GM18507 (cell line): ENCODE measurements at regions not wholly inside any gene's neighbourhood (a gene's known extent, or its start where the extent isn't known, plus 50 kb on each side); places are given as distances from the start of the nearest gene placed in this dataset.

ENCODE experiments used
- DNase-seq: peaks from one replicate; pipeline ENCODE4 v3.0.0; 2011; ENCODE audit warnings: low read depth; ENCODE audit not compliant: insufficient read length; ENCODE audit errors: extremely low spot score
- FAIRE-seq: peaks from 2 replicates; lab custom pipeline; 2011; peaks lifted over from hg19 to GRCh38; lab: Jason Lieb, UNC

DNA sequence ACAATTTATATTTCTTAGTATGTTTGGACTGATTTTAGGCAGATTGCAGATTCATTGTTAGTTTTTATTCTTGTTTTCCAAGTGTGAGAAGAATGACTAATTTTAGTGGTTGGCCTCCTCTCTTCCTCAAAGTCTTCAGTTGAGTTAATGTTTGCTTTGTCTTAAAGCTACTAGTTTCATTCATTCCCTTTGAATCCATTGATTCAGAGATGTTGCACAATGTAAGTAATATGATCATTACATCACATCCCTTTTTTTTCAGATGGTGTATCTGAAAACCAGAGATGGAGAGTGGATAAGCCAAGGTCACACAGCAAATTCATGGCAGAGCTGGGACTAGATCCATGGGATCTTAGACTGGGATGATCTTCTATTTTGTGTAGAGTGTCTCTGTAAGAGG, 577.5 kb downstream of the BCL11B start:
- DNase-seq (no peak), FAIRE-seq (no peak)

DNA sequence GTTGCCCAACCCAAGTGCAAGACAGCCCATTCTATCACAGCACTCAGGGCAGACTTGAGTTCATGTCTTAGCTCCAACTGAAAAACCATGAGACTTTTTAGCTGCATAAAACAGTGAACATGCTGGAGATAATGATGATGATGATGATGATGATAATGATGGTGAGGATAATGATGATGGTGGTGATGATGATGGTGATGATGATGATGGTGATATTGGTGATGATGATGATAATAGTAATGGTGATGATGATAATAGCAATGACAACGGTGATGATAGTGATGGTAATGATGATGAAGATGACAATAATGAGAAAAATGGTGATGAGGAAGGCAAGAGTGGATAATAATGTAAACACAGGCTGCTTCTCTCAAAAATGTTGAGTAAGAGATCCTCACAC, 576.2 kb downstream of the BCL11B start:
- no peak for FAIRE-seq
- DNase-seq = no peak

DNA sequence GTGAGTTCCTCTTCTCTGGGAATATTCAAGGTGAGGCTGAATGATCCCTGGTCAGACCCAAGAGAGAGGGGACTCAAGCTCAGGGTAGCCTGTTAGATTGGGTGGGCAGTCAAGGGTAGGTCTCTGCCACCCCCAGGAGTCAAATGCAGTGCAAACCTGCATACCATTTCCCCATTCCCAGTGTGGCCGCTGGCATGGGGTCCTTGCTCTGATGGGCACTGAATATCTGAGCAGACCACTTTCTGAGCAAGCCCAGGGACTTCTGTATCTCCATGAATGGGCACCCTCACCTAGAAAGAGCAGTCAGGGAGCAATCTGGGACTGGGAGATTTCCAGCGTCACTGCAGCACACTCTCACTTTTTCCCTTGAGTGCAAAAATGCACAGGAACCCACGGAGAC, 573.7 kb downstream of the BCL11B start:
- no peak for FAIRE-seq
- no peak for DNase-seq

DNA sequence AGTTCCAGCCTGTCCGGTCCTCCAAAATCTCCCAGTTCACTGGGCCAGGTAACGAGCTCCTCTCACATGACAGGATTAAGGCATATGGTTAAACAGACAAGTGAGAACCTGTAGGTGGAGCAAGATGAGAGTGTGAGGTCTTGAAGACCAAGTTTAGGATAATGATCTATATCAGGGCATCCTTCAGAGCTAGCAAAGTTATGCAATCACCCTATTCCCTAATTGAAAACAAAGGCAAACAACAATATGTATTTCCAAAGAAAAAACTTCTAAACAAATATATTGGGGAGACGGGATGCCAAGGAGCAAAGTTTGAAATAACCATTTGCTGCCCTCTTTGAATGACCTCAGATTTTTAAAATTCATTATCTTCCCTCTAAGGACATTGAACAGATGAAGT, 571.2 kb downstream of the BCL11B start:
- FAIRE-seq = no peak
- DNase-seq = no peak

DNA sequence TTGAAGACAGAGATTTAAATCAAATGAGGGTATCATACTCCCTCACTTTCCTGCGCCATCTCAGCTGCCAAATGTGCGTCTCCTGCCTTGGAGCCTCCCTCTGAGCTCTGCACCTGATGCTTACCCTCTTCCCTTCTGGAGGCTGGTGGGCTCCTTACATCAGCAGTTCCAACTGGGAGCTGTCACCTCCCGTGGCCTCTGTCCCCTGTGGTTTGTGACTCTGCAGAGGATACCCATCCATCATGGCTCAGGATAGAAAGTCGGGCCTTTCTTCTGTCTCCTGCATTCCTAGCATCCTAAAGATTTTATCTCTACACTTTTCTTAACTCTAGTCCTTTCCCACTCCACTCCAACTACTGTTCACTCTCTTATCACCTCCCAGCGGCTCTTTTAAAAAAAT, 570.6 kb downstream of the BCL11B start:
- DNase-seq (no peak), FAIRE-seq (no peak)

DNA sequence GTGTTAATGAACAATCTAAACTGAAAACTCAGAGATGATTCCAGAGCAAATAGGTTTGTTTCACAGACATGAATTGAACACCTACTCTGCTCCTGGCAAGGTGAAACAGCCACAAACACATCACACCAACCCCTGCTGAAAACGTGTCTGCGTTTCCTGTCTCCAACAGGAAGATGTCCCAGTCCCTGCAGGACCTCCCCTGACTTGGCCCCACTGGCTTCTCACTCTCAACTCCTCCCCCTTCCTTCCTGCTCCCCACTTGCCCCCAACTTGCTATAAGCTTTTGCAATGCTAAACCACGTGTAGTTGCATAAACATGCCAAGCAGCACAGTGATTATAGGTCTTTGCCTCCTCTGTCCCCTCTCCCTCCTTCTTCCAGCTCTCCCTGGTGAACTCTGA, 567.6 kb downstream of the BCL11B start:
- DNase-seq (no peak), FAIRE-seq (no peak)

DNA sequence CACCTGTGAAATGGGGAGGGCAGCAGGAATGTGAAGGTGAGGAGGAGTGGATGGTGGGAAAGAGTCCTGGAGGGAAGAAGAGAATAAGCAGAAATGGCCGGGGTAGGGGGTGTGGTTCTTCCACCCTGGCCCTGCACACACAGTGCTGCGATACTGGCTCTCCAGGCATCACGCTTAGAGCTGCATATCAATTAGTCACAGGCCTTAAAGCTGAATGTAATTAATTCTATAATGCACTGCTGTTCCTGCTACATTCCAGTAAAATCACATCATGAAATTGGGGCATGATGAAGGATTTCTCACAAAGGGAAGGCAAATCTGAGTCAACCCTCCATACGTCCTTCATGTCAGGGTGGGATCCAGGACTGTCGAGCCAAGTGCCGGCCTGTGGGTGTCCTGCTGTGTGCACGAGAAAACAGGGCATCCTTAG, 566.1 kb downstream of the BCL11B start:
- DNase-seq (no peak), FAIRE-seq (no peak)

DNA sequence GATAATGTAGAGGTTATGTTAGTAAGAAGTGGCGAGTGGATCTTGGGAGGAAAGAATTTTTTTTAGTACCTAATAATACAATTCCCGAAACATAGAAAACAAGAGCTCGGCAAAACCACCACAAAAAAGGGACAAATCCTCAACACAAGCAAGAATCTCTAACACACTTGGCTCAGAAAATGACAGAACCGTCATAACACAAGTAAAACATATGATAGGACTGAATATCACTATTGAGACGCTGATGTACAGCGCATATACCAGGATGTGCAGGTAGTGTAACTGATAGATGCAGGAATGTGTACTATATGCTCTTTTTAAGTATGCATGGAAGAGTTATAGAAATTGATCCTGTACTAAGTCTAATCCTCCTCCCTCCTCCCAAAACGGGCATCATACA, 564.5 kb downstream of the BCL11B start:
- no peak for DNase-seq
- no peak for FAIRE-seq

DNA sequence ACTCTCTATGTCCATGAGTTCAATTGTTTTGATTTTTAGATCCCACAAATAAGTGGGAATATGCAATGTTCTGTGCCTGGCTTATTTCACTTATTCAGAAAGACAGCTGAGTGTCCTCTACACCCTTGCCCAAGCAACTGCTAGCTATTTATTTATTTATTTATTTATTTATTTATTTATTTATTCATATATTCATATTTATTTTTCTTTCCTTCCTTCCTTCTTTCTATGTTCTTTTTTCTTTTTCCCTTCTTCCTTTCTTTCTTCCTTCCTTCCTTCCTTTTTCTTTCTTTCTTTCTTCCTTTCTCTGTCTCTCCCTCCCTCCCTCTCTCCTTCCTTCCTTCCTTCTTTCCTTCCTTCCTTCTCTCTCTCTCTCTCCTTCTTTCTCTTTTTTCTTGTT, 563.4 kb downstream of the BCL11B start:
- no peak for DNase-seq
- no peak for FAIRE-seq

DNA sequence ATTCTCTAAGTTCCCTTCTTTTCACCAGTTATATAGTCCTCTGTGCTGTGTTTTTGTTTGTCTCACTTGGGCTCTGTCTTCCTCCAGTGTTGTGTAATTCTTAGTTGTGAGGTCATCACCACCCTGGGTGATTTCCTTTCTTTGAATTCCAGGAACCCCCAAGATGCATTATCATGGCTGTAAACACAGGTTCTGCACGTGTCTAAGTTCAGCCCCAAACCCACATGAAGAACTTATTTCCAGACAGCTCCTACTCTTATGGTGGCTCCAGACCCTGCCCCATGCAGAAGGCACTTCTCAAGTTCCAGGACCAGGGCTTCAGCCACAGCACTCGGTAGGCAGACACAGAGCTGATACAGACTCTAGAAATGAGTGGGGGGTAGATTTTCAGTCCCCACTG, 560.5 kb downstream of the BCL11B start:
- DNase-seq (no peak), FAIRE-seq (no peak)

DNA sequence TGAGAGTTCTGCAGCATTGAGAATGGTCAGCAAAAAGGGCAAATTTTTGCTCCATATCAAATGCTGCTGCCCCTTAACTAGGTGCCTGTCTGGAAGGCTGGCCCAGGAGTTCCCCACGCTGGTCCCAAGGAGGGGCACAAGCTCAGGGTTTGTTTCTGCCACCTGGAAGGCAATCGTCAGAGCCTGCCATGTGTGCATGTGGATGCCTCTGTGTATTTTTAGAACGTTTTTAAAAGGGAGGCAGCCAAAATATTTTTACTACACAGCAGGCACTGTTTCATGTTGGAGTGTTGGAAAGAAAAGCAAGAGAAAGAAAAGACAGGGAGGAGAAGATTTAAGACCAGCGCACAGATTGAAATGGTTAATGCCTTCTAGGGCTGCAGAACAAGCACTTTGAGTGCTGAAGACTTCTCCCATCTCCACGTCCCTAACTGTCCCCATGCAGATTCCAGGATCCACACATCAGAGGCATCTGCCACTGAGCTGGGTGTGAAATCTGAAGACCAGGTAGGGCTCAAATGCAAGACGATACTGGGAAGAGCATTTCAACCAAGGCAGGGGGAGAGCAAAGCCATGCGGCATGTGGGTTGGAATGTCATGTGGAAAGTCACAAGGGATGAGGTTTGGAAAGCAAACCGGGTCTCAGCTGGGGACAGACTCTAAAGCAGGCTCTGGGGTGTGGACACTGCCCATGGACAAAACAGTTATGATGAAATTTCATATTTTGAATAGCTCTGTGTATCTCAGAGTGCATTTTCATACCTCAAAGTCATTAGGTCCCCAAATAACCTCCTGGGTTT, 557.2 kb downstream of the BCL11B start:
- no peak for DNase-seq
- FAIRE-seq = no peak

DNA sequence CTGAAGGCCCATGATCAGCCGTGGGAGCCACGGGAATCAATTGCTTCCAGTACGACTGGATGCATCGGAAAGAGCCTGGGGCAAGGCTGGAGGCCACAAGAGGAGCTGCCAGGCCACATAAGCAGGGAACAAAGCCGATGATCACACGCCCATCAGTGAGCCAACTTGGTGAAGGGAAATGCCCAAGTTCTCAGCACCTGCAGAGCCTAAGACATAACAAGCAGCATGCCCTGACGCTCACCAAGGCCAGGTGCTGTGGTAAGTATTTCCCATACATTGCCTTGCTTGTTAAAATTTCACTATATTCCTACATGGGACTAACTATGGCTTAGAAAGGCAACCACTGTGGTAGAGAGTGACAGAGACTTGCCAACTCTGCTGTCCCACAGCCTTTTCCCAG, 555.9 kb downstream of the BCL11B start:
- no peak for DNase-seq
- FAIRE-seq = no peak

DNA sequence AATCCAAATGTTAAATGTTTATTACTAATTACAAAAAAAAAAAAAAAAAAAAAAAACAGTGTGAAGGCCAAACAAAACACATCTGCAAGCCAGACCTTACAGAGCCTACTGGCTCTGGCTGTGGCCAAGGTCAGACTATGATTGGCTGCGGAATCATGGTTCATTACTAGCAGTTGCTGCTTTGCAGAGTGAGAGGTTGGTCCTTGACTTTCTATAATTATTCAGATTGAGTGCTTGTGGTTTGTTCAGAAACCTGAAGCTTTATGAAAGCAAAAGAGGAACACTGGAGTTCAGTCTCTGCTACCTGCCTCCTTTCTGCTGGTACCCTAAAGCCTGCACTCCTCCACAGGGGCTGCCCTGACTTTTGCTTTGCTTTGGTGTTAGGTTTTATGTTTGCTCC, 550.9 kb downstream of the BCL11B start:
- DNase-seq = no peak
- FAIRE-seq = no peak

DNA sequence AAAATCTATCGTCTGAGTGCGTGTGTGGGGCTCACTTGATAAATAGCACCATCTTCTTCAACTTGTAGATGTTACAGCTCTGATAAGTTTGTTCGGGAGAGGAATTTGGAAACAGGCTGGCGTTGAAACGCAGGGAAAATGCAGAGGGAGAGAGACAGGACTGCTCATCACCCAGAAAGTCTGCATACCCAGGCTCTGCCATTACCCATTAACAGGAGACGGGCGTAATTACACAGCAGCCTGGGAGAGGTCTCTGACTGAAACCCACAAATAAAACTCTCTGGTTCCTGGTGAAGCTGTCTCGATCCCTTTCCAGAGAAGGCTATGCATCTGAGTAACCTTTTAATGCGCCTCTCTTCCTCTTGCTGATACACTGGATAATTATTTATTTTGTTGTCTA, 547.3 kb downstream of the BCL11B start:
- FAIRE-seq (no peak), DNase-seq (no peak)

DNA sequence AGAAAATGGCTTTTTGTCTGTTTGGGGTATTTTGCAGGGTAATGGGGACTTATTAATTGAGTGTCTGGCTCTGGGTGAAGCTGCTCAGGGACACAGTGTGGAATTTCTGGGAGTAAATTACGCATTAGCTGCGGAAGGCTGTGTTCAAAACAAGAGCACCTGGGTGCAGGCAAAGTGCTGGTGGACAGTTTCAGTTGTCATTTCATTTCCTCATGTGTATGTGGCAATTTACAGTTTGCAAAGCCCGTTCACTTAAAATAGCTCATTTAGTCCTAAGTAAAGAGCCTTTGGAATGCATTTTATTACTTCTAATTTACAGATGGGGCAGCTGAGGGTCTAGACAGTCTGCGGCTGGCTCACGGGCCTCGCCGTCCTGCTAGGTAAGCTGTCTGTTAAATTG, 546.8 kb downstream of the BCL11B start:
- FAIRE-seq (no peak), DNase-seq (no peak)

DNA sequence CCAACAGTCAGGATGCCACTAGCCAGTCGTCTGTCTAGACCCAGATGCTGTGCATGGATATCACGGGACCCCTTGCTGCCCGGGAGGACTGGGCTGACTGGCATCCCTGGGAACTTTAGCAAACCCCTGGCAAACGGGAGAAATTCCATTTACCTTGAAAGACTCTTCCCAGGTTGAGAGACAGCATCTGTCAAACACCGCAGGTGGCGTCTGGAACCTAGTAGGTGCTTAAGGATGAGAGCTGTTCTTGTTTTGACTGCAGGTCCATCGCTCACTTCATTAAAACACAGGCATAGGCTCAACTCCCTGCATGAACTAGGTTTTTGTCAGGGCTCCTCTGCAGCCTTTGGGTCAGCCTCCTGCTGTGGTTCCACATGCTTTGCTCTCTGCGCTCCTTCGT, 546.3 kb downstream of the BCL11B start:
- no peak for DNase-seq
- FAIRE-seq = no peak

DNA sequence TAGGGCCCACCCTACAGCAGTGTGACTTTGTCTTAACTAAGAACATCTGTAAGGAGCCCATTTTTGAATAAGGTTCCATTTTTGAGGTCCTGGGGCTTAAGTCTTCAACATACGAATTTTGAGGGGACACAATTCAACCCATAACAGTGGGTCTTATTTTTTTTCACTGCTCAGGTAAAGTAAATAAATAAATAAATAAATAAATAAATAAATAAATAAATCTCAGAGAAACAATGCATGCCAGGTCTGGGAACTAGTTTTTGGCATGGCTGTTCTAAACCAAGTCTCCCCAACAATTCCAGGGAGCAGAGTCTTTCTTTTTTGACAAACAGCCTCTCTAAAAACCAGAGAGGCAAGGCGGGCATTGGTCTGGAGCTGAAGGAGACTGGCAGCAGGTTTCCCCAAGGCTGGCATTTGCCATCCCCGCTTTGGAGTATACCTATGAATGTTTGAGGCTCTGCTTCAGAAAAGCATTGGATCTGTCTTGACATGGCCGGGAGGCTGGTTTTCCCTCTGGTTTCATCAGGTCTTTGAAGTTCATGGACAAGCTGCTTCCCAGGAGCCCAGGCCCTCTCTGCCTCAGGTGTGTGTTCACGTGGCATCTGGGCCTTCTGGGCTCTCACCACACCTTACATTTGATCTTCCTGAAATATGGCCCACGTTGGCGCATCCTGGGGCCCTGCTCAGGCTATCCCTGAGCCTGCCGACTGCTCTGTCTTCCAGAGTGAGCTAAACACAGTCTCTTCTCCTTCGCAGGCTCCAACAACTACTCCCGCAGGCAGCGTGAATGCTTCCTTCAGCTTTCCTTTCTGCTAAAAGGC, 545.2 kb downstream of the BCL11B start:
- DNase-seq = no peak
- FAIRE-seq = no peak

DNA sequence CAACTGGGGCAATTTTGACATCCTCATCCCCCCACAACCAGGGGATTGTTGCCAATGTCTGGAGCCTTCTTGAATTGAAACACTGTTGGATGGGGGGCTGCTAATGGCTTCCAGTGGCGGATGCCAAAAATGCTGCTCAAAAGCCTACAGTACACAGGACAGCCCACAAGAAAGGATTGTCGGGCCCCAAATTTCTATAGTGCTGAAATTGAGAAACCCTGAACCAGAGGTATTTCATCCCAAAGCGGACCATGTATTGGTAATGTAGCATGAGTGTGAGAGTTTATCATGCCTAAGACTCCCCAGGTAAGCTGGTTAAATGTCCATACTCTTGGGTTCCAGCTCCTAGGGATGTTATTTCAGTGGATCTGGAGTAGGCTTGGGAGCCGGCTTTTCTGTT, 544.0 kb downstream of the BCL11B start:
- FAIRE-seq (no peak), DNase-seq (no peak)

DNA sequence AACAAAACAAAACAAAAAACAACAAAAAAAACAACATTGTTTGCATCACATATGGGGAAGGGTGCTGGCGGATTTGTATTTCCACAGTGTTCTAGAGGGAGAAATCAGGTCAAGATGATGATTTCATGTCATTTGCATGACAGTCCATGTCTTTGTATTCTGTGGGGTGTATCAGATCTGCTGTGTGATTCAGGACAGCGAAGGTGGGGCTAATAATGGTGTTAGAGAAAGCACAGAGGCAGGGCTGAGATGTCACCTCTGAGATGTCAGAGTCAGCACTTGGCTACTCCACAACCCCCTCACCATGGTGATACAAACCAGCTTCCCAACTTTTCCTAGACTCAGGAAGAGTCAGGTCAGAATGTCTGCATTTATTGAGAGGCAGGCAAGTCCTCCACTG, 543.2 kb downstream of the BCL11B start:
- no peak for DNase-seq
- no peak for FAIRE-seq

DNA sequence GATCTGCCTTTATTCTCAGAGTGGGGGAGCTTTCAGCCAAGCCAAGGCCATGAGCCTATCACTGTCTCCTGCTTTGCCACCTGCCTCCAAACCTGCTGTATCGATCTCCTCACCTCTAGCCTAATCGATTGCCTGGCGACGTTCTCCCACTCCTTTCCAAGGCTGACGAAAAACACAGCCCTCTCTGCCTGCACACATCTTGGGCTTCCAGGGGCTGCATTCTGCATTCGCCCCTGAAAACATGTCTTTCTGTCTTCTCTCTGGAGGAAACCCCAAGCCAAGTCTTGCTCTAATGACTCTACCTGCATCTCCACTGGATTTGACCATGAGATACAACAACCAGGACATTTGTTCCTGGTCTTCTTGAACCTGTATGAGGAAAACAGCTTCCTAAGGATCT, 540.7 kb downstream of the BCL11B start:
- DNase-seq (no peak), FAIRE-seq (no peak)

DNA sequence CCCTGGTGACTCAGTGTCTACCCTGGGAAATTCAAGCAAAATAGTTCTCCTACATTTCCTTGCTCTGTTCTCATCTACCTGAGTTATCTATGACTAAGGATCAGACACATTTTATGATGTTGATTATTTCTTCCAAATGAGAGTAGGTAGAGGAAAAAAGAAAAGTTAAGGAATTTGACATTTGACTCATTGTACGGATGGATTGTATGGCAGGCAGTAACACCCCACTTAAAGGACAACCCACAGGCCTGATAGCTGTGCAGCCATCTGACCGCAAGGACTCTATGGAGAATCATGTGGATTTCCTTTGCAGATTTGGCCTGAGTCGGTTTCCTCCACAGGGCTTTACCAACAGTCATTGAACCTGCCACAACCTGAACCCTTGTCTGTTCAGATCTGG, 540.3 kb downstream of the BCL11B start:
- no peak for DNase-seq
- FAIRE-seq = no peak
